22Rv1 (cell line): ENCODE measurements at regions not wholly inside any gene's neighbourhood (a gene's known extent, or its start where the extent isn't known, plus 50 kb on each side); places are given as distances from the start of the nearest gene placed in this dataset.

Source experiments
- CTCF ChIP-seq: fragments of 450-650 bp; IDR thresholded peaks from 2 replicates; pipeline ENCODE4 v1.5.1; 2017; ENCODE audit warnings: mild to moderate bottlenecking
- ZFX ChIP-seq: fragments of 450-650 bp; IDR thresholded peaks from 2 replicates; pipeline ENCODE4 v1.6.1; 2017; ENCODE audit warnings: antibody characterized with exemption, borderline replicate concordance

GRCh38 chr5:61966997-61967396 is 339.0 kb upstream of the KIF2A start:
- no peak for TF ChIP-seq CTCF
- TF ChIP-seq ZFX, result no peak
